Tibial artery (tissue), 4 donors: ENCODE measurements at regions not wholly inside any gene's neighbourhood (a gene's known extent, or its start where the extent isn't known, plus 50 kb on each side); places are given as distances from the start of the nearest gene placed in this dataset.
A peak's percentile ranks its signal among the peaks of the same experiment; 100 is the strongest.

Experiments
- DNase-seq, 2 donors: peaks; one replicate each; pipeline ENCODE4 v3.0.0-alpha.2; 2019
- H3K27ac ChIP-seq, 2 donors: fragments of 200-600 bp; sonication (generic) in 1 of 2; 1 replicate in 1 of 2; 2 replicates in 1 of 2; pipeline ENCODE4 v1.5.1; 2018 to 2019; ENCODE audit warnings: mild to moderate bottlenecking in 1 of 2
- H3K27me3 ChIP-seq, 2 donors: fragments of 200-600 bp; sonication (generic) in 1 of 2; one replicate each; pipeline versions ENCODE4 v1.5.1 to v1.6.0; 2016 to 2019
- H3K36me3 ChIP-seq, 3 donors: fragments of 200-600 bp; sonication (generic) in 2 of 3; one replicate each; pipeline ENCODE4 v1.5.1; 2016 to 2019; ENCODE audit warnings: mild to moderate bottlenecking in 2 of 3
- H3K4me1 ChIP-seq, 4 donors: fragments of 200-600 bp; sonication (generic) in 2 of 4; 1 replicate in 3 of 4; 2 replicates in 1 of 4; pipeline ENCODE4 v1.5.1; 2016 to 2019
- H3K4me3 ChIP-seq, 2 donors: fragments of 200-600 bp; sonication (generic) in 1 of 2; 1 replicate in 1 of 2; 2 replicates in 1 of 2; pipeline ENCODE4 v1.5.1; 2018 to 2019; ENCODE audit warnings: mild to moderate bottlenecking in 2 of 2
- H3K9me3 ChIP-seq, 3 donors: fragments of 200-600 bp; sonication (generic) in 1 of 3; one replicate each; pipeline ENCODE4 v1.5.1; 2016 to 2019
- intact Hi-C: fragments of 100-400 bp; cut with DNase I; formaldehyde crosslinking; loops from one replicate; pipeline ENCODE4 v1.15.0; 2023; ENCODE audit warnings: low total_unique reads
- TF ChIP-seq, protein P1 (sequence below), 2 experiments: fragments of 200-600 bp in 1 of 2; fragments of 450-650 bp in 1 of 2; IDR thresholded peaks; one replicate each; pipeline ENCODE4 v1.5.1; 2017 to 2019; ENCODE audit warnings: antibody characterized with exemption in 2 of 2, mild to moderate bottlenecking in 1 of 2, moderate library complexity in 1 of 2

- TF ChIP-seq, protein P1, sequence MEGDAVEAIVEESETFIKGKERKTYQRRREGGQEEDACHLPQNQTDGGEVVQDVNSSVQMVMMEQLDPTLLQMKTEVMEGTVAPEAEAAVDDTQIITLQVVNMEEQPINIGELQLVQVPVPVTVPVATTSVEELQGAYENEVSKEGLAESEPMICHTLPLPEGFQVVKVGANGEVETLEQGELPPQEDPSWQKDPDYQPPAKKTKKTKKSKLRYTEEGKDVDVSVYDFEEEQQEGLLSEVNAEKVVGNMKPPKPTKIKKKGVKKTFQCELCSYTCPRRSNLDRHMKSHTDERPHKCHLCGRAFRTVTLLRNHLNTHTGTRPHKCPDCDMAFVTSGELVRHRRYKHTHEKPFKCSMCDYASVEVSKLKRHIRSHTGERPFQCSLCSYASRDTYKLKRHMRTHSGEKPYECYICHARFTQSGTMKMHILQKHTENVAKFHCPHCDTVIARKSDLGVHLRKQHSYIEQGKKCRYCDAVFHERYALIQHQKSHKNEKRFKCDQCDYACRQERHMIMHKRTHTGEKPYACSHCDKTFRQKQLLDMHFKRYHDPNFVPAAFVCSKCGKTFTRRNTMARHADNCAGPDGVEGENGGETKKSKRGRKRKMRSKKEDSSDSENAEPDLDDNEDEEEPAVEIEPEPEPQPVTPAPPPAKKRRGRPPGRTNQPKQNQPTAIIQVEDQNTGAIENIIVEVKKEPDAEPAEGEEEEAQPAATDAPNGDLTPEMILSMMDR (IDR thresholded peaks at IDR 0.05): no peak
- H3K36me3 ChIP-seq: no peaks in the 10 kb centered on the region
- peaks cover 0 to 4% (median 0%) of the 10 kb centered on the region in 3 donors for H3K9me3 ChIP-seq
- no peak overlapping the region for H3K27ac ChIP-seq
- intact Hi-C loops: no loop called here
- H3K4me1 ChIP-seq: no peaks in the 10 kb centered on the region
- no peaks in the 10 kb centered on the region for H3K27me3 ChIP-seq
- no peak overlapping the region for H3K4me3 ChIP-seq
- DNase-seq: no peak
Observed at GRCh38 chr2:2916621-2917020, 461.0 kb downstream of the EIPR1 start.

DNA sequence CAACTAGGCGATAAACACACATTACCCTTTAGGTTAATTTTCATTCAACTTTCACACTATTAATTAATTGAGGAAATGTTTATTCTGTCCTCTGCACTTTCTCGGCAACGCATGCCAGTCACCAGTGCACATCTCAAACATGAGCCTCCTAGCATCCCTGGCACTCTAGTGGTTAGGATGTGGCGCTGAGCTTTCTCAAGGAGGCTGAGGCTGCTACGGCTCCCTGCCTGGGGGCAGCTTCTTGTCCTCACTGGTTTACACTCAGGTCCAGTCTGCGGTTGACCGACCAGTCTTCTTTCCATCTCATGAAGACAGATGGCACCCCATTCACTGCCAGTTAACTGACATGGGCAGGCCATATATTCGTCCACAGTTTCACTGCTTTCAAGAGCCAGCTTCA is 463.4 kb downstream of the EIPR1 start:
- no peaks in the 10 kb centered on the region for H3K36me3 ChIP-seq
- H3K4me3 ChIP-seq: no peak overlapping the region
- no peak overlapping the region for H3K27ac ChIP-seq
- TF ChIP-seq, protein P1 (IDR thresholded peaks at IDR 0.05): no peak
- intact Hi-C loops: no loop called here
- H3K4me1 ChIP-seq: no peaks in the 10 kb centered on the region
- peaks cover 0 to 4% (median 0%) of the 10 kb centered on the region in 3 donors for H3K9me3 ChIP-seq
- H3K27me3 ChIP-seq: no peaks in the 10 kb centered on the region
- no peak for DNase-seq

DNA sequence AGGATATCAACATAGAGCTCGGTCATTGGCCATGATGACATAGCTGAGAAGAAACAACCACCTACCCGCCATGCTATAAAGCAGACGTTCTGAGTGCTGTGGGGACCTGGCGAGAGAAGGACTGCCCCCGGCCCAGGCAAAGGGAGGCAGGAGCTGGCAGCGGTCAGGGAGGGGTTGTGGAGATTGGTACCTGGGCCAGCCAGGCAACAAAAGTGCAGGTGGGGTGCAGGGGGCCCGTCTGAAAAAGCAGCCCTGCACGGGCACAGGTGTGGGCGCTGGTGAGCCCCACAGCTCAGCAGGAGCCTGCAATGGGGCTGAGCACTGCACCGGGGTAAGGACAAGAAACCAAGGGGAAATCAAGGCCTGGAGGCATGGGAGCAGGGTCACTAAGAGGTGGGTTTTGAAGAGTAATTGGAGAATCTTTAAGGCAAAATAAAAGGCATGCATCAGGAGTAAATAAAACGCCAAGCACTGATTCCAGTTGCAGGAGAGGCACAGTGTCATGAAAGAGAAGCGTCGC is 464.0 kb downstream of the EIPR1 start:
- no peak overlapping the region for H3K4me3 ChIP-seq
- H3K27ac ChIP-seq: no peak overlapping the region
- no peaks in the 10 kb centered on the region for H3K36me3 ChIP-seq
- DNase-seq: peak in 1 of 2 donors; percentile 40
- H3K27me3 ChIP-seq: no peaks in the 10 kb centered on the region
- H3K9me3 ChIP-seq: peaks cover 0 to 4% (median 0%) of the 10 kb centered on the region in 3 donors
- TF ChIP-seq, protein P1 (IDR thresholded peaks at IDR 0.05): no peak
- intact Hi-C loops: no loop called here
- H3K4me1 ChIP-seq: no peaks in the 10 kb centered on the region

DNA sequence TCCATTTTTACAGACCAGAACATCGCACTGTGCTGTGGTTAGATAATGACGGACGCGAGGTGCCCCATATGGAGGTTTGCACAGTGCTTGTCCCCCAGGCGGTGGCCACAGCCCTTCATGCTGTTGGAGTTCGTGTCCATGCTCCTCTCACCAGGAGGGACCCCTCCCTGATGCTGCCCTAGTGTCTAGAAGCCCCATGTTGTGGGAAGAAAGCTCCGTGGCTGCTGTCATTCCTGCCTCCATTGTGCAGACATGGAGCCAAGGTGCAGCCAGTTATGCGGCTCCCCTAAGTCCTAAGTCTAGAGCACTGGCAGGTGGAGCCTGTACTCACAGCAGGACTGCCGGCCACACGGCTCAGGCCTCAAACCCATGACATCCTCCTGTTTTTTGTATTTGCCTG is 464.9 kb downstream of the EIPR1 start:
- Histone ChIP-seq H3K27ac (no peak overlapping the region), H3K36me3 (no peaks in the 10 kb centered on the region), H3K9me3 (peaks cover 0 to 4% (median 0%) of the 10 kb centered on the region in 3 donors), H3K27me3 (no peaks in the 10 kb centered on the region), H3K4me1 (no peaks in the 10 kb centered on the region), H3K4me3 (no peak overlapping the region)
- DNase-seq: peak in 1 of 2 donors; percentile 39
- TF ChIP-seq, protein P1 (IDR thresholded peaks at IDR 0.05): no peak
- intact Hi-C loops: no loop called here

DNA sequence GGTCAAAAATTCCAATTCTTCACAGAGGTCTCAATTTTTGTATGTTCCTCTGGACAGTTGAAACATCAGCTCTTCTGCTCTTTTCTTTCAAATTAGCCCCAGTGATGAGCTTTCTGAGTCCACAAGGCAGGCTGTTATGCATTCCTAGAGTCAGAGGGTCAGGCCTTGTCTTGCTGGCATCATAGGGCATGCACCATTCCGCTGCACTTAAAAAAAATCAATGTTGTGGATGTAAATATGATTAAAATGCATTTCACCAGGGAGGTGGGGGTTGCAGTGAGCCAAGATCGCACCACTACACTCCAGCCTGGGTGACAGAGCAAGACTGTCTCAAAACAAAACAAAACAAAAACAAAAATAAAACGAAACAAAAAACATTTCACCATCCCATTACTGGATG is 465.3 kb downstream of the EIPR1 start:
- Histone ChIP-seq H3K4me1 (no peaks in the 10 kb centered on the region), H3K27me3 (no peaks in the 10 kb centered on the region), H3K27ac (no peak overlapping the region), H3K36me3 (no peaks in the 10 kb centered on the region), H3K4me3 (no peak overlapping the region), H3K9me3 (peaks cover 0 to 4% (median 0%) of the 10 kb centered on the region in 3 donors)
- no peak for DNase-seq
- TF ChIP-seq, protein P1 (IDR thresholded peaks at IDR 0.05): no peak
- intact Hi-C loops: no loop called here

- intact Hi-C loops: no loop called here
- DNase-seq: no peak
- no peaks in the 10 kb centered on the region for H3K36me3 ChIP-seq
Observed at GRCh38 chr2:2910259-2910658, 467.4 kb downstream of the EIPR1 start.

More at GRCh38 chr2:2910259-2910658, 467.4 kb downstream of the EIPR1 start:
- Histone ChIP-seq H3K4me3 (no peak overlapping the region), H3K27me3 (no peaks in the 10 kb centered on the region), H3K4me1 (no peaks in the 10 kb centered on the region), H3K27ac (no peak overlapping the region), H3K9me3 (no peaks in the 10 kb centered on the region)
- TF ChIP-seq, protein P1 (IDR thresholded peaks at IDR 0.05): no peak
